ENCODE measurements at regions not wholly inside any gene's neighbourhood (a gene's known extent, or its start where the extent isn't known, plus 50 kb on each side); places are given as distances from the start of the nearest gene placed in this dataset.
A peak's percentile ranks its signal among the peaks of the same experiment; 100 is the strongest.

GRCh38 chr4:11746734-11747133 is 318.0 kb upstream of the HS3ST1 start:
- intact Hi-C loops (cut with DNase I) = no loop called here
- FAIRE-seq = no peak

DNA sequence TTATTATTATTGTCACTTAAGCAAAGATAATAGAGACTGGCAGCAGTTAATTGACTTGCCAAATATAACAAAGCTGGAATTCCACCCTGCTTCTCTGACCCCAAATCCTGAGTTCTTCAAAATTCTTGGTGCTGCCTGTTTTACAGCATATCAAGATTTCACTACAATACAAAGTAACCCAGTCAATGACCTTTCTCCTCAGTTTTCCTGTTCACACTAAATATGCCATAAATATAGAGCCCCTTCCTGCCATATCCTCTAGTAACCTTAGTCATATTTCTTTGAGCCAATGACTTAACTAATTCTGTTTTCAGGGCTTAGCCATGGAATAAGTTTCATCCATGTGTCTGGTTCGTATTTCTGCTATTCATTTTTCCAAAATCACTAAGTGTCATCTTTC is 315.3 kb upstream of the HS3ST1 start:
- WGBS, 2 donors = 57% methylated on average over 1 of the region's 1 CpG
- no peak overlapping the region for H3K4me3 ChIP-seq
- DNase-seq (no peak), FAIRE-seq (no peak), ATAC-seq (no peak)
- intact Hi-C loops (cut with DNase I) = no loop called here
- TF ChIP-seq, protein P1, sequence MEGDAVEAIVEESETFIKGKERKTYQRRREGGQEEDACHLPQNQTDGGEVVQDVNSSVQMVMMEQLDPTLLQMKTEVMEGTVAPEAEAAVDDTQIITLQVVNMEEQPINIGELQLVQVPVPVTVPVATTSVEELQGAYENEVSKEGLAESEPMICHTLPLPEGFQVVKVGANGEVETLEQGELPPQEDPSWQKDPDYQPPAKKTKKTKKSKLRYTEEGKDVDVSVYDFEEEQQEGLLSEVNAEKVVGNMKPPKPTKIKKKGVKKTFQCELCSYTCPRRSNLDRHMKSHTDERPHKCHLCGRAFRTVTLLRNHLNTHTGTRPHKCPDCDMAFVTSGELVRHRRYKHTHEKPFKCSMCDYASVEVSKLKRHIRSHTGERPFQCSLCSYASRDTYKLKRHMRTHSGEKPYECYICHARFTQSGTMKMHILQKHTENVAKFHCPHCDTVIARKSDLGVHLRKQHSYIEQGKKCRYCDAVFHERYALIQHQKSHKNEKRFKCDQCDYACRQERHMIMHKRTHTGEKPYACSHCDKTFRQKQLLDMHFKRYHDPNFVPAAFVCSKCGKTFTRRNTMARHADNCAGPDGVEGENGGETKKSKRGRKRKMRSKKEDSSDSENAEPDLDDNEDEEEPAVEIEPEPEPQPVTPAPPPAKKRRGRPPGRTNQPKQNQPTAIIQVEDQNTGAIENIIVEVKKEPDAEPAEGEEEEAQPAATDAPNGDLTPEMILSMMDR (IDR thresholded peaks at IDR 0.05) = no peak
- no peaks in the 10 kb centered on the region for H3K9me3 ChIP-seq
- H3K27ac ChIP-seq = no peak overlapping the region
- H3K36me3 ChIP-seq = no peaks in the 10 kb centered on the region
- H3K27me3 ChIP-seq = no peaks in the 10 kb centered on the region
- no peaks in the 10 kb centered on the region for H3K4me1 ChIP-seq

More at GRCh38 chr4:11746734-11747133, 318.0 kb upstream of the HS3ST1 start:
- Histone ChIP-seq H3K36me3 (no peaks in the 10 kb centered on the region), H3K4me3 (no peak overlapping the region), H3K27ac (no peak overlapping the region), H3K4me1 (no peaks in the 10 kb centered on the region), H3K27me3 (no peaks in the 10 kb centered on the region), H3K9me3 (no peaks in the 10 kb centered on the region)
- no peak for ATAC-seq
- 56 to 69% methylated on average over 4 of the region's 4 CpGs for WGBS, 2 donors
- no peak for DNase-seq
- TF ChIP-seq, protein P1 (IDR thresholded peaks at IDR 0.05) = no peak

DNA sequence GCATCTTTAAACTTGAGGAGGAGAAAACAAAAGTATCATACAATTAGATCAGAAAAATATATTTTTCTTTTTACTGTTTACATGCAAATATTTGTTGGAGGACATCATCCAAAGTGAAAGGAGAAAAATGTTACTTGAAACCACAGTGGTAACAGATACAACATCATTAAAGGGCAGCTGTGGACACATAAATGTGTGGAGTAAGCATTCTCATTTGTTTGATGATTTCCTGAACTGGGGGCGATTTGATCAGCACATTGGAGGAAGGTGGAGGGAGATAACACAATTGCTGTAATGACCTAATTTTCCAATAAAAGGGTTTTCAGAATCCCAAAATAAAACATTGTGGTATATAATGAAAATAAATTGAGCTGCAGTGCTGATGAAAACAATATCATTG is 314.5 kb upstream of the HS3ST1 start:
- no peak for FAIRE-seq
- Histone ChIP-seq H3K4me1 (no peaks in the 10 kb centered on the region), H3K36me3 (no peaks in the 10 kb centered on the region), H3K27ac (no peak overlapping the region), H3K9me3 (no peaks in the 10 kb centered on the region), H3K27me3 (no peaks in the 10 kb centered on the region), H3K4me3 (no peak overlapping the region)
- TF ChIP-seq, protein P1 (IDR thresholded peaks at IDR 0.05) = no peak
- no peak for DNase-seq
- 37 to 52% methylated on average over 1 of the region's 1 CpG for WGBS, 2 donors
- intact Hi-C loops (cut with DNase I) = no loop called here
- no peak for ATAC-seq

- Histone ChIP-seq H3K36me3 (no peaks in the 10 kb centered on the region), H3K9me3 (no peaks in the 10 kb centered on the region), H3K4me3 (no peak overlapping the region), H3K27me3 (no peaks in the 10 kb centered on the region), H3K27ac (no peak overlapping the region), H3K4me1 (no peaks in the 10 kb centered on the region)
- intact Hi-C loops (cut with DNase I) = no loop called here
- TF ChIP-seq, protein P1 (IDR thresholded peaks at IDR 0.05) = no peak
- ATAC-seq (peak in 1 of 4 donors; percentile 37), FAIRE-seq (no peak), DNase-seq (no peak)
- WGBS, 2 donors = 27 to 39% methylated on average over 1 of the region's 1 CpG
These were observed 312.5 kb upstream of the HS3ST1 start for GRCh38 chr4:11741190-11741652.

DNA sequence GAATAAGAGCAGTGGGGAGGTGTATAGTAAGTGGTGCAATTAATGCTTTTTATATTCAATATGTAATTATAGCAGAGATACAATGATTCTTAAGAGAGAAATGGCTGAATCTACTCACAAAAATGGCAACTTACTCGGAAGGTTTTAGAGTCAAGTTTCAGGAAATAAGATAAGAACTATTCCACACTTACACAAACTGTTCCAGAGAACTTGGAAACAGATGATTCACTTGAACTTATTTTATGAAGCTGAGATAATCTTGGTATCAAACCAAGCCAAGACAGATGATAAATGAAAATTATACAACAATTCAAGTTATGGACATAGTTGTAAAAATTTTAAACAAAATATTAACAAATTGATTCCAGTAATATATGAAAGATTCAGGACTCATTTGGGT is 311.3 kb upstream of the HS3ST1 start:
- WGBS, 2 donors = 35 to 69% methylated on average over 1 of the region's 1 CpG
- DNase-seq (no peak), ATAC-seq (no peak), FAIRE-seq (no peak)
- no peak overlapping the region for H3K27ac ChIP-seq
- no peaks in the 10 kb centered on the region for H3K36me3 ChIP-seq
- H3K4me1 ChIP-seq = no peaks in the 10 kb centered on the region
- no peaks in the 10 kb centered on the region for H3K9me3 ChIP-seq
- TF ChIP-seq, protein P1 (IDR thresholded peaks at IDR 0.05) = no peak
- no peaks in the 10 kb centered on the region for H3K27me3 ChIP-seq
- H3K4me3 ChIP-seq = no peak overlapping the region
- intact Hi-C loops (cut with DNase I) = no loop called here

Data from pancreas (tissue), 10 donors.